ENCODE measurements at regions not wholly inside any gene's neighbourhood (a gene's known extent, or its start where the extent isn't known, plus 50 kb on each side); places are given as distances from the start of the nearest gene placed in this dataset.
"Not testable (repeated sequence)": the region's sequence is repeated elsewhere in the genome, so short reads cannot be mapped to it uniquely, and the experiment has no call there.

- no peak for DNase-seq
Measured at GRCh38 chr4:114310296-114310925, 288.2 kb upstream of the UGT8 start.

- DNase-seq = no peak
Measured at GRCh38 chr4:114311787-114312186, 286.8 kb upstream of the UGT8 start.

- DNase-seq = no peak
Measured at GRCh38 chr4:114312338-114312737, 286.3 kb upstream of the UGT8 start.

GRCh38 chr4:114316789-114317188, 281.8 kb upstream of the UGT8 start:
- no peak for DNase-seq

- DNase-seq = no peak
Measured at GRCh38 chr4:114317564-114317963, 281.0 kb upstream of the UGT8 start.

GRCh38 chr4:114318309-114318708, 280.3 kb upstream of the UGT8 start:
- no peak for DNase-seq

- no peak for DNase-seq
Measured at GRCh38 chr4:114320126-114320525, 278.5 kb upstream of the UGT8 start.

- DNase-seq = no peak
Measured at GRCh38 chr4:114321366-114321765, 277.2 kb upstream of the UGT8 start.

- DNase-seq = no peak
Measured at GRCh38 chr4:114323841-114324240, 274.8 kb upstream of the UGT8 start.

- no peak for DNase-seq
Measured at GRCh38 chr4:114326358-114326757, 272.2 kb upstream of the UGT8 start.

- no peak for DNase-seq
Measured at GRCh38 chr4:114332119-114332518, 266.5 kb upstream of the UGT8 start.

GRCh38 chr4:114334363-114334762, 264.2 kb upstream of the UGT8 start:
- DNase-seq = not testable (repeated sequence)

- DNase-seq = no peak
Measured at GRCh38 chr4:114334884-114335330, 263.7 kb upstream of the UGT8 start.

GRCh38 chr4:114335339-114335738, 263.3 kb upstream of the UGT8 start:
- no peak for DNase-seq

- no peak for DNase-seq
Measured at GRCh38 chr4:114343015-114343414, 255.6 kb upstream of the UGT8 start.

- DNase-seq = no peak
Measured at GRCh38 chr4:114349543-114350175, 248.9 kb upstream of the UGT8 start.

- DNase-seq = no peak
Measured at GRCh38 chr4:114358901-114359300, 239.7 kb upstream of the UGT8 start.

GRCh38 chr4:114361249-114361648, 237.4 kb upstream of the UGT8 start:
- no peak for DNase-seq

- no peak for DNase-seq
Measured at GRCh38 chr4:114364857-114365256, 233.8 kb upstream of the UGT8 start.

- no peak for DNase-seq
Measured at GRCh38 chr4:114365591-114365990, 233.0 kb upstream of the UGT8 start.

- no peak for DNase-seq
Measured at GRCh38 chr4:114366368-114366767, 232.2 kb upstream of the UGT8 start.

- DNase-seq = no peak
Measured at GRCh38 chr4:114368751-114369150, 229.9 kb upstream of the UGT8 start.

- DNase-seq = no peak
Measured at GRCh38 chr4:114373508-114373907, 225.1 kb upstream of the UGT8 start.

- peak in 1 of 2 experiments; percentile 11 for DNase-seq
Measured at GRCh38 chr4:114378305-114378903, 220.2 kb upstream of the UGT8 start.

Measured in NCI-H1930 (cell line).